GM19452 (cell line): ENCODE measurements at regions not wholly inside any gene's neighbourhood (a gene's known extent, or its start where the extent isn't known, plus 50 kb on each side); places are given as distances from the start of the nearest gene placed in this dataset.

ENCODE experiments used
- ATAC-seq: cut with Tn5 transposase; IDR thresholded peaks from one replicate; pipeline ENCODE4 v1.9.1; 2021; ENCODE audit not compliant: unreplicated experiment

DNA sequence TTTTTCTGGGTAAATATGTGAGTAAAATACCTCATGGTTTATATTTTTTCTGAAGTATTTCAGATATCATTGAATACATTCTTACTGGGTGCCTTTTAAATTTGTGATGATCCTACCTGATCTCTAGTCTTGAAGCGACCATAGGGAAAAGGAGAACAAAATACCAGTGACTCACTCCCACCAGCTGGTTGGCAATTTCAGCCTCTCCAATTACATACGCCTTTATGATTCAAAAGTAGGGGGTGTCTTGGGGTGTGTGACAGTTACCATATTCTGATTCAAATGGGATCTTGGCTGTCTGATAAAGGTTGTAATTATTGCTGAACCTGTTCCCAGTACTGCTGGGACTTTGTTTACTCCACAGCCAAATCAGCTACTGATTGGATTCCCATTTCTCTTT is 175.9 kb upstream of the NXPH2 start:
- ATAC-seq: no peak

DNA sequence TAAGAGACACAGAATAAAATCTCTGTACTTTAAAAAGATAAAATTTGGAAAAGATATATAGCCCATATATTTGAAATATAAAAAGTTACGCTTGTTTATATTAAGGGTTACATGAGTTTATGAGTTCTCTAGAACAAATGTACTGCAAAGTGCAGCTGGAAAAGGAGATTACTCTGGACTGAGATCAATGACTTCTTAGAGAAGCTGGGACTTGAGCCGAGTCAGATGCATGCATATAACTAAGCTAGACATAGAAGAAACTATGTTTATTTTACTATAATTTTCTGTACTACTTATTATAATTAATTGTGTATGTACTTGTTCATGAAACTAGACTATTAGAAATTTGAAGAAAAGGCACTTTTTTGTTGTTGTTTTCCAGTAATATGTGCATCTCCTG is 170.3 kb upstream of the NXPH2 start:
- no peak for ATAC-seq

DNA sequence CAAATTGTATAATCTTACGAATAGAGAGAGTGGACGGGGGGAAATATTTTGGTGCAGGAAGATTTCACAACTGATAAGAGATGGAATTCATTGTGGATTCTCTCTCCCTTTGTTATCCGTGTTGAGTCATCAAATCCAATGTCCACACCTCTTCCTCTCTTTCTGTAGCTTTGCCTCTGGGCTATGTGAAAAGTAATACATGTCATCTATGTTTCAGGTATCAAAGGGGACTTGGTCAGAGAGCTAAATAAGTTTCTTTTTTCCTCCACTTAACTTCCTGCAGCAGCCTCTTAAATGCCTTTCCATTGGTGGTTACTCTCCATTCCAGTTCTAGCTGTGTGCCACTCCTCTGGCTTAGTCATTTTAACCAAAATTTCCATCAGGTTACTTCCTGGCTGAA is 169.3 kb upstream of the NXPH2 start:
- ATAC-seq: no peak

DNA sequence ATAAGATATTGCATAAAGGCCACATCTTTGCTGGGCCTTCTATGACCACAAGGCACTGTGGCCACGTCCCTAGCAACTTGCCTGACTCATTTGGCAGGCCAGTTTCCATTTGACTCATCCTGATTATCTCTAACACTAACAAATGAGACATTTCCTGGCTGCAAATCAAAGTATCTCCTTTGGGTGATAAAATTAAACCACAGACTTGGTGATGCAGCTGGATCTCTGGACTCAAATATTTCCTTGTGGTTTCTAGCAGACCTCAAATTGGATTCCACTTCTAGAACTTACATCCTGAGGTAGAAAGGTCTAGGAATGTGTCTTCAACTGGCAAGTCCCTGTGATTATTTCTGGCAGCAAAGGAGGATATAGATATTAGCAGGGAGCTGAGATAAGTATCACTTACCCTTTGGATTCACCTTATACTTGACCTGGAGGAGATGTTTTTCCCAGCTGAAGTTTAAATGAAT is 167.9 kb upstream of the NXPH2 start:
- ATAC-seq: peak; percentile 81

DNA sequence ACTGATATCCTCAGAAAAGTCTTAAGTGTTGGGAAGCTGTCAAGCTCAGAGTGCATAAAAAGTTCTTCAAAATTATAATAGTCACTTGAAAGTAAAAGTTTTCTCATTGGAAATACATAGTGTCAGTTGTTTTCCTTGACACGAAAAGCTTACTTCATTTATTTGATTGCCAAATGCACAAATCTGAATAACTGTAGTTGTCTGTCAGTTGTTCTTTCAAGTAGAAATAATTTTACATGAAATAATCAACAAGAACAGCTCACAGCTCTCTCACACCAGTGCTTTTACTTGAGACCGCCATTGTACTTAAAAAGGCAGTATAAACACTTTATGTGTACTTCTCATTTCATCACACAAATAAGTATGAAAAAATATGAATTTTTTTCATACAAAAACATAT is 163.3 kb upstream of the NXPH2 start:
- ATAC-seq: no peak

DNA sequence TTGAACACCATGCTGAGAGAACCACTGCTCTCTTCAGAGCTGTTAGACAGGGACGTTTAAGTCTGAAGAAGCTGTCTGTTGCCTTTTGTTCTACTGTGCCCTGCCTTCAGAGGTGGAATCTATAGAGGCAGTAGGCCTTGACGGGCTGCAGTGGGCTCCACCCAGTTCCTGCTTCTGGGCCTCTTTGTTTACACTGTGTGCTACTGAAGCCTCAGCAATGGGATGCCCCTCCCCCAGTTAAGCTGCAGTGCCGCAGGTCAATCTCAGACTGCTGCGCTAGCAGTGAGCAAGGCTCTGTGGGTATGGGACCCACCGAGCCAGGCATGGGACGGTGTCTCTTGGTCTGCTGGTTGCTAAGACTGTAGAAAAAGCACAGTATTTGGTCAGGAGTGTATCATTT is 162.3 kb upstream of the NXPH2 start:
- ATAC-seq: no peak

DNA sequence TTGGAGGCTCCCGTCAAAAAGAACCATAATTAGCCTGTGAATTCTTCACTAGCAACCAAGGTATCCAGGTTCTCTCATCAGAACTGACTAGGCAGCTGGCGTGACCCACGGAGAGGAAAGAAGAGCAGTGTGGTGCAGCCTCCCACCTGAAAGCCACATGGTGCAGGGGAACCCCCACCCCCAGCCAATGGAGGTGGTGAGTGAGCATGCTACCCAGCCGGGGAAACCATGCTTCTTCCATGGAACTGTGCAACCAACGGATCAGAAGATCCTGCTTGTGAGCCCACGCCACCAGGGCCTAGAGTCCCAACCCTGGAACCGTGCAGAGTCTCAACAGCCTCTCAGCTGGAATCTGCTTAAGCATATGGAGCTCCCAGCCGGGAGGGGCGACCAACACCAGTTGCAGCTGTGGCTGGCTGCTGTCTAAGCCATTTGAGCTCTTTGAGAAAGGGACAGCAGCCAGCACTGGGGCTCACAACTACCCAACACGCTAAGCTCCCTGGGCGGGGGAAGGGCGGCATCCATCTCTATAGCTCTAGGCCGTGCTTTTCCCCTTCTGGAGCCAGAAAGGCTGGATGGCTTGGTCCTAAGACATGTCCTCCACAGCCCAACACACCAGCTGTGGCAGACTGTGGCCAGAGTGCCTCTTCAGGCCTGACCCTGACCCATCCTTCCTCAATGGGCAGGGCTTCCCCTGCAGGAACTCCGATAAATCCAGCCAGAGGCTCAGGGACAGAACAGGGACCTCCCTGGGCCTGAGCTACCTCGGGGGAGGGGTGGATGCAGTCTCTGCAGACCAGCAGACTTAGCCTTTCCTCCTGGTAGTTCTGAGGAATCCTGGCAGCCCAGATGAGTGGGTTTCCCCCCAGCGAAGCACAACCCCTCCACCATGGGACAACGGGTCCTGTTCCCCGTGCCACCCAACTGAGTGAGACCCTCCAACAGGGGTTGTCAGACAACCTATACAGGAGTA is 151.4 kb upstream of the NXPH2 start:
- ATAC-seq: no peak

DNA sequence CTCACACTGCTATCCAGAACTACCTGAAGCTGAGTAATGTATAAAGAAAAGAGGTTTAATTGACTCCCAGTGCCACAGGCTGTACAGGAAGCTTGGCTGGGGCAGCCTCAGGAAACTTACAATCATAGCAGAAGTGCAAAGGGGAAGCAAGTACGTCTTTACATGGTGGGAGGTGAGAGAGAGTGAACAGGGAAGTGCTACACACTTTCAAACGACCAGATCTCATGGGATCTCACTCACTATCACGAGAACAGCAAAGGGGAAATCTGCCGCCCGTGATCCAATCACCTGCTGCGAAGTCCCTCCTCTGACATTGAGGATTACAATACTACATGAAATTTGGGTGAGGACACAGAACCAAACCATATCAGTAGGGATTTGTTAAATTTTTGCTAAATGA is 150.4 kb upstream of the NXPH2 start:
- no peak for ATAC-seq

DNA sequence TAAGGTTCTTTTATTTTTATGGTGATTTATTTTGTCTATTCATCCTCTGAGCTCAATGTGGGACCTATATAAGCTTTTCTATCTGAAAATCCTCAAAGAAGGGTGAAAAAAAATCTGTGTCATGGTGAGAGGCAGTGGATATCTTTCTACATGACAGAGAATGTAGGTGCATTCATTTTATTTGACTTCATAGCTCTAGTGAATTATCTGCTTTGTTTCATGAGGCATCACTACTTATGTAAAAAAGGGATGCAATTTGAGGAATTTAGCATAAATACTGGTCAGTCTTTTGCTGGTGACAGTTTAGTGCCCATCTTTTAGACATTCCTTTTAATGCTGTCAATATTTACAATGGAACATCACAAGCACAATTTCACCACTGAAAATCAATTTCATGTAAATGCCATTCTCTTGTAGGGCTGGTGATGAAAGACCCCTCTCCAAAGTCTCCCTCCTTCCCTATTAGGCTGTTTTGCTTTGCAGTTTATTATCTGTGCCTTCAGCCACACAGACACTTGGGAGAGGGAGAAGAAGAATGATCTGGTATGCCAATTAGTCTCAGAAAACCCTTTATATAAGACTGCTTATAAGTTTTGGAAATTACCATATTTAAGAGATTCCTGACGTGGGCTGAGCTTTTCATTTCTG is 148.3 kb upstream of the NXPH2 start:
- no peak for ATAC-seq

DNA sequence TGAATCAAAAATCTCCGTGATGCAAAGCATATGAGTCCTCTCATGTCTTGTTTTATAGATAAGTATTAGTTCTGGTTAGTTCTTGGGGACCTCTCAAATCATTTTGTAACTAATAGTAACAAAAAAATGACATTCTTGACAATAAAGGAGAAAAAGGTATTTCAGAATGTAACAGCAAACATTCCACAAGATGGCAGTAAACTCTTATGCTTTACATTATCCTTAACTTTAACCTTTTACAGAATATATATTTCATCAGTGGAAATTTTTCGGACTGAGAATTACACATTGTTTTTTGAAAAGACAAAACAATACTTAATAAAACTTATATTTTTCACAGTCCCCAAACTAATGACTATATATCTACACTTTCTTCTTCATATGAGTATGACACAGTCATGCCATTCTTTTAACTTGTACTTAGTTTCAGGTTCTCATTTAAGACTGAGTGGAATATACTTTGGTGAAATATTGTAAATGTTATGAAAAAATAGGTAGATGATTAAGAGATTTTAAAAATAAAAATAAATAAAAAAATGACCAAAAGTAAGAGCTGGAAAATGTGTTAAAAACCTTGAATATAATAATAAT is 142.9 kb upstream of the NXPH2 start:
- no peak for ATAC-seq

DNA sequence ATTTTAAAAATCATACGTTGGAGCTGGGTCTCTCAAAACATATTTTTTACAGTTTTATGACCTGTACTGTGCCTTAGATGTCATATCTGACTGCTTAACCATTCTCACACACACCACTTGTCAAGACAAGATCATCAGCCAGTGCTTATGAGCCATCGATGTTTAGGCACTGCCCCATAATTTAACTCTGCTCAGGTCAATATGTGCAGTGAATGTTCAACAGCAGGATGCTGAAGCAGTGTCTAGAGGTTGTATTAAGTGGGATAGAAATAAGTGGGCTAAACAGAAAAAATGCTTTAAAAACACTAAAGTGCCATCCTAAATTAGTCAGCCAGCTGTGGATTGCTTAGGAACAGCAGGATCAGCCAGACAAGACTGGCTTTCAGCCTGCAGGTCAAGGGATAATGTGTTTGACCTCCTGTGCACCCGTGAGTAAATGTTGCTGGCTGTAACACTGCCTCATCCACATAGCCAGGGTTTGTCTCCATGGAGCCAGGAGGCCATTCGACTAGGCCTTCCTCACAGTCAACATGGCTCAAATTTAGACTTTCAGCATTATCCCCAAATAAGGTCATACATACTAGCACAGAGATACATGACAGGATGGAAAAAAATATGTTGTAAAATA is 139.0 kb upstream of the NXPH2 start:
- ATAC-seq: no peak

DNA sequence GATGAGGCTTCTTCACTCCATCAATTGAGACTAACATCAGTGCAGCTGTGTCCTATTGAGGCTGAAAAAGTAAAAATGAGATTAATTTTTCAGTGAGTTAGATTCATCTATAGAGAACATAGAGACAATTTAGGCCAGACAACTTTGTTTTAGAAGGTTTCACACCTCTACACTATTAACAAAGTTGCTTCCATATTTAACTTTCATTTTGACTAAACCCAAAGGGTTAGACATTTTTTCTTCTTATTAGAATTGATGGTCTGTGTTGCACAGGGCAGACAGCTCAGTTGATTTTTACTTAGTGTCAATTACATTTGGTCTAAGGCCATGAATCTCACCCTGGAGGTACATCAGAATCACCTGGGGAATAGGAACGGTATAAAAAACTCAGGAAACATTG is 130.2 kb upstream of the NXPH2 start:
- ATAC-seq: no peak

DNA sequence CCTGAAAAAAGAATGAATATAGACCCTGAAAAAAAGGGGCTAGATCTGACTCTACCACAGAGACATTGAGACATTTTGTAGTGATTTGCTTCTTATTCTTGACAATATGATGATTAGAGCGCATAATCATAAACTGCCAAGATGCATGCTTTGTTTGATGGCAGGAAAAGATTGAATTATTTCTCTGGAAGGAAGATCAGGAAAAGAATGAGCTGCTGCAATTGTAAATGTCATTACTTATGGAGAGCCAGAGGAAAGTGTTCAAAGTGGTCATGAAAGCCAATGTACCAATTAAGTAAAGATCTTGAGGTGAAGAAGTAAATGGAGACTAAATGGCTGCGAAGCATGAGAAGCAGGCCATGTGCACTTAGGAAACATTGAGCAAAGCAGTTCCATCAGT is 126.4 kb upstream of the NXPH2 start:
- ATAC-seq: no peak

DNA sequence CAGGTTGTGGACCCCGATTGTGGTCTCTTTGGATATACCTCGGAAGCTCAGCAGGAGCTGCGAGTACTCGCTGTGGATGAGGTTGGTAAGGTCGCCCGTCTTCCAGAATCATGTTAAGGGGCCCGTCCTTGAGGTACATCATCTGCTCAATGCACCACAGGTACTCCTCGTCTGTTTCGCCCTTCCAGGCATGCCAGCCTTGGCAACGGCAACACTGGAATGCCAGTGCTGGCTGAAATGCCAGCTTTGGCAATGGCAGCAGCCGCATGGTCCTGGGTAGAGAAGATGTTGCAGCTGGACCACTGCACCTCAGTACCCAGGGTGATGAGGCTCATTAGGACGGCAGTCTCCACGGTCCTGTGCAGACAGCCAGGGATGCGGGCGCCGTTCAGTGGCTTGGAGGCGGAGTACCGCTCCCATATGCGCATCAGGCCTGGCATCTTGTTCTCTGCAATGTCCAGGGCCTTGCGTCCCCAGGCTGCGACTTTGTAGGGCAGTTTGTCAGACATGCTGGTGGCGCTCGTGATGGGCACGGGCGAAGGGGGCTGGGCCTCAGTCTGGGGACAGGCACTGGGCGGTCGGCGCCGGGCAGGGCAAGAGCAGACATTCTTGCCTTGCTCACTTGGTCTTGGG is 122.2 kb upstream of the NXPH2 start:
- ATAC-seq: no peak

DNA sequence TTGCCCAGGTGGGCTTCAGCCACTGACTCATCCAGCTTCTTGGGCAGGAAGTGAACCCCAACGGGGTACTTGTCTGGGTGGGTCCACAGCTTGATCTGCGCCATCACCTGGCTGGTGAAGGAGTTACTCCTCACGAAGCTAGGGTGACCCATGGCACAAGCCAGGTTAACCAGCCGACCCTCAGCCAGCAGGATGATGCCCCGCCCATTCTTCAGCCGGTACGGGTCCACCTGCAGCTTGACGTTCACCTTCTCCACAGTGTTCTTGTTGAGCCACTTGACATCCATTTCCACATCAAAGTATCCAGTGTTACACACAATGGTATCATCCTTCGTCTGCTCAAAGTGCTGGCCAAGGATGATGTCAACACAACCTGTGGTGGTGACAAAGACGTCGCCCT is 121.3 kb upstream of the NXPH2 start:
- ATAC-seq: no peak

DNA sequence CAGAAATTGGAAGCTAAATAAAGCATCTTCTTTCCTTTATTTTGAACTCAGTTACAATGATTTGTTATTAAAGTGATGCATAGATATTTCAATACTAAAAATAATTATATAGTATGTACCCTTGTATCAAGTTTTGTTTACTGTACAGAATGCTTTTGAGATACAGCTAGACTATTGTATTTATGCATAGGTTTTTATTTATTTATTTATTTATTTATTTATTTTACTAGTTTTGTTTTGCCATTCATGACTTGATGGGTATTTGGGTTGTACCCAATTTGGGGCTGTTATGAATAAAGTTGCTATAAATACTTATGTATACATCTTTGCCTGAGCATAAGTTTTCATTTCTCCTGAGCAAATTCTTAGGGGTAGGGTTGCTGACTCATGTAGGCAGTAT is 118.7 kb upstream of the NXPH2 start:
- no peak for ATAC-seq

DNA sequence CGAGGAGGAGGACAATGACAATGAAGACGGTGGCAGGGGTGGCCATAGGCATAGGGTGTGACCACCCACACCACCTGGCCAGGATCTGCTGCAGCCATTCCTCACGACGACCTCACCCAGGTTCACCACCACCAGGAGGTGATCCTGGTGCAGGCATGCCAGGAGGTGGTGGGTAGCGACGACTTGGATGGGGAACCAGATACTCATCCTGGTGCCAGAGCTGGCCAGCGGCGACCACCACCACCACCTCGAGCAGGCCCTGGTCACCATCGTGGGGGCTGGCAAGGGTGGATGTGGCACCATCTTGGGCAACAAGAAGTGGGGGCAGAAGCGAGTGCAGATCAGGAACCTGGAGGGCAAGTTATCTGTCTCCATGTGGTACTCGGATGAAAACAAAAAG is 117.1 kb upstream of the NXPH2 start:
- ATAC-seq: no peak

DNA sequence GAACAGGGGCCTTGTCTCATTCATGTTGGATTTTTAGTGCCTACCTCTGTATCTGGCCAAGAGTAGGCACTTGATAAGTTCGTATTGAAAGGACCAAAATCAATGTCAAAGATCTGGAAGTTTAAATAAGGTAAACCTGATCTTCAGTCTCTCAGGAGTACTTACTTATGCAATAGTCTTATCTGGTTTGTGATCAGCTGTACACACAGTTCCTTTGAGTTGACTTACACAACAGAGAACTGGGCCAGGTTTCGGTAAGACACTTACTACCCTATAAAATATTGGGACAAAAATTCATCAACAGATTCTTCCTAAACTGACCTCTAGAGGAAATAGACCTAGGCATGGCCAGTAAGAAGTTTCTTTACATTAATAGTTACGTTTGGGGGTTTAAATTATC is 113.6 kb upstream of the NXPH2 start:
- no peak for ATAC-seq

DNA sequence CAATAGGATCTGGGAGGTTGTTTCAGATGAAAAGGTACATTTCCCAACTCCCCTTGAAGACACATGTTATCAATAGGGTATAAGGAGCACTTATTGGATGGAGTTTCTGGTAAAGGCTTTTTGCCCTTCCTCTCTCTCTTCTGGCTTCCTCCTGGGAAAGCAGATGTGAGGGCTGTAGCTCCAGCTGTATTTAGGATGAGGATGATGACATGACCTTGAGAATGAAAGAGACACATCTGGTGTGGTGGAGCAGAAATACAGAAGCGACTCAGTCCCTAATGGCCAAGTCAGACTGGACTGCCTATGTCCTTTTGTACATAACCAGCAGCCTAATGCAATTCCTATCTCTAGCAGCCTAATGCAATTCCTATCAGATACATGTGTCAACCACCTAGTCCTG is 100.9 kb upstream of the NXPH2 start:
- ATAC-seq: no peak

DNA sequence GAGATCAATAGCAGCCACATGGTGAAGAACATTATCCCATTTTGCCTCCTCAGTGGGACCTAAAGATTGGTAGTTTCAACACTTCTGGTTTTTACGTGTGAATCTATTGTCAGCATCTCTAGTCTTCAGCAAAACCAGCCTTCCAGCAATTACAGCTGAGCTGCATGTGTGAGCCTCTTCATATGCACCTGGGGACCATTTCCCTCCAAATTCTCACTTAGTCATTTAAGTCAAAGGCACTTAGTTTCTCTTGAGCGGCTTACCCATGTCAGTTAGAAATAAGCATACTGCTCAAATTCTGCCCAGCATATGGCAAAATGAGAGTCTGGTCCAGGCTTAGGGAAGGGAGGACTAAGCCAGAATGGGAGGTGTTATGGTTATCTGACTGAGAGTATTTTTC is 99.7 kb upstream of the NXPH2 start:
- no peak for ATAC-seq

DNA sequence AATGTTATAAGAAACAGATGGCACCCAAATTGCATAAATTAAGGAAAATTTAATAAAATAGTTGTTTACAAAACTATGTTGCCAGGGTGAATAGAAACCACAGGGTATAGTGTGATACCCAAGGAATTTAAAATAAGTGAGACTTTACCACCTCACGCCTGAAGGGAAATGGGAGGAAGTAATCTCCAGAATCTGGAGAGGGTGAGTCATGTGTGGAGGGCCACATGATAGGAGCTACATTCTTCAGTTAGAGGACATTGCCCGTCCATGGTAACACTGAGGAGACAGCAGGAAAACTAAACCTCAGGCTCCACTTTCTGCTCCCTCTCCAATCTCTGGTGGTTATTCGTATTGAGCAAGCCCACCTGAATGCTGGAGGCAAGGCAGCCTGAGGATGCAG is 97.2 kb upstream of the NXPH2 start:
- ATAC-seq: no peak
